Thymus (tissue), 11 donors: ENCODE measurements at regions not wholly inside any gene's neighbourhood (a gene's known extent, or its start where the extent isn't known, plus 50 kb on each side); places are given as distances from the start of the nearest gene placed in this dataset.

Experiments used
- DNase-seq, 9 donors: peaks; one replicate each; pipeline ENCODE4 v3.0.0-alpha.2; 2013; ENCODE audit warnings: low spot score in 9 of 9, low read depth in 6 of 9, missing footprints in 1 of 9
- H3K27ac ChIP-seq, 2 donors: one replicate each; pipeline ENCODE4 v1.5.1; 2013; ENCODE audit warnings: control low read depth in 1 of 2, low read depth in 1 of 2, low read length in 1 of 2, mild to moderate bottlenecking in 1 of 2, moderate library complexity in 1 of 2
- H3K27me3 ChIP-seq, 2 donors: one replicate each; pipeline ENCODE4 v1.5.1; 2013; ENCODE audit warnings: low read length in 1 of 2; ENCODE audit not compliant: control insufficient read depth in 2 of 2, insufficient read depth in 1 of 2
- H3K36me3 ChIP-seq, 2 donors: one replicate each; pipeline ENCODE4 v1.5.1; 2013; ENCODE audit warnings: low read length in 1 of 2, mild to moderate bottlenecking in 1 of 2, moderate library complexity in 1 of 2; ENCODE audit not compliant: control insufficient read depth in 2 of 2, insufficient read depth in 2 of 2
- H3K4me1 ChIP-seq, 2 donors: one replicate each; pipeline ENCODE4 v1.5.1; 2013; ENCODE audit warnings: low read length in 2 of 2; ENCODE audit not compliant: control insufficient read depth in 2 of 2, insufficient read depth in 2 of 2
- H3K4me3 ChIP-seq, 2 donors: one replicate each; pipeline ENCODE4 v1.5.1; 2013; ENCODE audit warnings: low read length in 2 of 2, control low read depth in 1 of 2, mild to moderate bottlenecking in 1 of 2
- H3K9me3 ChIP-seq, 2 donors: one replicate each; pipeline ENCODE4 v1.5.1; 2013; ENCODE audit warnings: low read length in 1 of 2, mild to moderate bottlenecking in 1 of 2; ENCODE audit not compliant: control insufficient read depth in 2 of 2, insufficient read depth in 1 of 2
- WGBS: extraction: QIAGEN DNeasy Blood & Tissue Kit; methylation state at CpG from one replicate; pipeline ENCODE4 v1.1.7; 2013; 5-methylcytosine and 5-hydroxymethylcytosine counted together
- donor health status: healthy.

DNA sequence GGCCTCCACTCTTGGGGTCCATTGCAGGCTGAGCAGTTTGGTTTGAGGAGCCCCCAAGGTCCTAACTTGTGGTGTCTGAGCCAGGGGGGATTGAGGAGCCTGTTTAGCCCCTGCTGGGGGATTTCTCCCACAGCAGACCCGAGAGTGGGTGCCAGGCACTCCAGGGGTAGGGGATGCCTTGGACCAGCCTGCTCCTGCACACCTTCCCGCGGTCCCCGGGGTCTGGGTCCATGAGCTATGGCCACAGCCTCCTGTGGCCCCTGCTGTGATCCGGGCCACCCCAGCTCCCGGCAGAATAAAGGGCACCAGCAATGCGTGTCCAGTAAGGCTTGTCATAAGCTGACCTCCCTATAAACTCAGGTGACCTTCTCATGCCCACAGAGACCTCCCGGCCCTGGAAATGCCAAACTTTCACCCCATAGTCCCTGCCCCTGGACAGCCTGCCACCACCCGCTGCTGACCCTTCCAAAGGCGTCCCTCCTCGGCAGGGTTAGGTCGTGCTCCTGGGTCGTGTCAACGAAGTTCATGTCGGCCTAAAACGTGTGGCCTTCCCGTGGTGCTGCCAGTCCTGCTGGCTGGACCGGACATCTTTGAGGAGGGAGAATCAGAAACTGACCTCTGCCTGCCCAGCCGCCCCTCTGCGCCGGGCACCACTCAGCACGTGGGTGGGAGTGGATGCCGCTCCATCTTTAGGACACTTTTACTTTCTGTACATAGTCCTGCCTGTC lies 137.6 kb downstream of the MRPL36 start:
- no peak for DNase-seq
- no peaks in the 10 kb centered on the region for H3K36me3 ChIP-seq
- H3K4me3 ChIP-seq: no peak overlapping the region
- no peaks in the 10 kb centered on the region for H3K4me1 ChIP-seq
- 92% methylated on average over 23 of the region's 23 CpGs for WGBS
- H3K27ac ChIP-seq: no peak overlapping the region
- H3K9me3 ChIP-seq: no peaks in the 10 kb centered on the region
- peaks cover 21 to 54% of the 10 kb centered on the region in 2 donors for H3K27me3 ChIP-seq

- 88% methylated on average over 13 of the region's 13 CpGs for WGBS
- Histone ChIP-seq H3K36me3 (no peaks in the 10 kb centered on the region), H3K27ac (no peak overlapping the region), H3K9me3 (no peaks in the 10 kb centered on the region), H3K27me3 (peaks cover 14 to 53% of the 10 kb centered on the region in 2 donors), H3K4me1 (no peaks in the 10 kb centered on the region), H3K4me3 (no peak overlapping the region)
- DNase-seq: no peak
These were observed 137.6 kb upstream of the LPCAT1 start for GRCh38 chr5:1661311-1661710.

DNA sequence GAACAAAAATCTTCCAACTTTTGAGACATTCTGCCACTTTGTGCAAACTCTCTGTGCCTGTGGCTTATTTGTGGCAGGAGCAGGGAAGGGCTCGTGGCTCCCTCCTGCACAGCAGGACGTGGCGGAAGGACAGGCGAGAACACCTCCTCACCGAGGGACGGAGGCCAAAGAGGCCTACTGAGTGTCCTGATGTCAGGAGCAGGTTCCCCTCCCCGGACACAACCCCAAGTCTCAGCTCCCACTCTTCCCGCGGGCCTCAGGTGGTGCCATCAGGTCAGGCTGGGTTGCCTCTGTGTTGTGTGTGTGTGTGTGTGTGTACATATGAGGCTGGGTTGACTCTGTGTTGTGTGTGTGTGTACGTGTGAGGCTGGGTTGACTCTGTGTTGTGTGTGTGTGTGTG lies 136.8 kb upstream of the LPCAT1 start:
- Histone ChIP-seq H3K27me3 (peaks cover 9 to 53% of the 10 kb centered on the region in 2 donors), H3K4me1 (no peaks in the 10 kb centered on the region), H3K27ac (no peak overlapping the region), H3K4me3 (no peak overlapping the region), H3K9me3 (no peaks in the 10 kb centered on the region), H3K36me3 (no peaks in the 10 kb centered on the region)
- no peak for DNase-seq
- 91% methylated on average over 10 of the region's 10 CpGs for WGBS

GRCh38 chr5:1660001-1660400 lies 136.2 kb upstream of the LPCAT1 start:
- no peak overlapping the region for H3K4me3 ChIP-seq
- DNase-seq: no peak
- WGBS: 66% methylated on average over 17 of the region's 17 CpGs
- H3K27me3 ChIP-seq: peaks cover 9 to 53% of the 10 kb centered on the region in 2 donors
- H3K4me1 ChIP-seq: no peaks in the 10 kb centered on the region
- no peaks in the 10 kb centered on the region for H3K36me3 ChIP-seq
- H3K27ac ChIP-seq: no peak overlapping the region
- no peaks in the 10 kb centered on the region for H3K9me3 ChIP-seq

DNA sequence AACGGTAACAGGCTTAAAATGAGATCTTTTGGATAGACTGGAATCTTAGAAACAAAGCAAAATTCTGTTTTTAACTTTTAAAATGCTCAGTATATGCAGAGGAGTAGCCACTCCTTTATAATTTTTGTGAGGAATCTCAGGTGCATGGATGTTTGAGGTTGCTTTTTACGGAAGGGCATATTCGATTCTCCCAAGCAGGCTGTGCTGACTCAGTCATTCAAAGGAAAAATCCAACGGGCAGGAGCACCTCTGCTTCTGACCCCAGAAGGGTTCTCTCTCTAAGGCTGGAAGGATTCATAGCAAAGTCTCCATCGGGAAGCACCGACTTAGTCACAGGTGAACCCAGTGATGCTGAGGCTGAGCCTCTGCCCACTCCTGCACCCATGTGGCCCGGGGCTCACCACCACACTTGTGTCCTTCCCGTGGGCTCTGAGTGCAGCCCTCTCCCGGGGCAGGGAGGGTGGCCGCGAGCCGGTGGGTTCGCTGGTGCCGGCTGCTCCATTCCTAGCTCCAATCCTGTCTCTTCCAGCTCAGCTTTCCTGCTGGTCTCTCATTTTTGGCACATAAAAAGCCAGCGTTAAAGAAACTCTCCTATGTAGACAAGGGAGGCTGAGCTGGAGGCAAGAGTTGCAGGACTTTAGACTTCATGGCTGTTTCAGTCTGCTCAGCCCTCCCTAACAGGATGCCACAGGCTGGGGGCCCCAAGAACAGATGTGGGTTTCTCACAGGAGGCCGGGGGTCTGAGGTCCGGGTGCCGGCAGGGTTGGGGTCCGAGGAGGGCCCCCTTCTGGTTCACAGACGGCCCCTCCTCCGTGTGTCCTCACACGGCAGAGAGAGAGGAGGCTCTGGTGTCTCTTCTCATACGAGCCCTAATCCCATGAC lies 135.6 kb upstream of the LPCAT1 start:
- WGBS: 68% methylated on average over 23 of the region's 23 CpGs
- Histone ChIP-seq H3K4me3 (no peak overlapping the region), H3K9me3 (no peaks in the 10 kb centered on the region), H3K4me1 (no peaks in the 10 kb centered on the region), H3K36me3 (no peaks in the 10 kb centered on the region), H3K27me3 (peaks cover 9 to 55% of the 10 kb centered on the region in 2 donors), H3K27ac (no peak overlapping the region)
- DNase-seq: no peak

- 86% methylated on average over 14 of the region's 14 CpGs for whole genome bisulfite sequencing
- no peak overlapping the region for H3K27ac ChIP-seq
- no peaks in the 10 kb centered on the region for H3K9me3 ChIP-seq
- DNase-seq: no peak
- H3K27me3 ChIP-seq: peaks cover 13 to 61% of the 10 kb centered on the region in 2 donors
- H3K4me3 ChIP-seq: no peak overlapping the region
- H3K4me1 ChIP-seq: no peaks in the 10 kb centered on the region
- H3K36me3 ChIP-seq: no peaks in the 10 kb centered on the region
These were observed 134.9 kb upstream of the LPCAT1 start for GRCh38 chr5:1658665-1659064.

DNA sequence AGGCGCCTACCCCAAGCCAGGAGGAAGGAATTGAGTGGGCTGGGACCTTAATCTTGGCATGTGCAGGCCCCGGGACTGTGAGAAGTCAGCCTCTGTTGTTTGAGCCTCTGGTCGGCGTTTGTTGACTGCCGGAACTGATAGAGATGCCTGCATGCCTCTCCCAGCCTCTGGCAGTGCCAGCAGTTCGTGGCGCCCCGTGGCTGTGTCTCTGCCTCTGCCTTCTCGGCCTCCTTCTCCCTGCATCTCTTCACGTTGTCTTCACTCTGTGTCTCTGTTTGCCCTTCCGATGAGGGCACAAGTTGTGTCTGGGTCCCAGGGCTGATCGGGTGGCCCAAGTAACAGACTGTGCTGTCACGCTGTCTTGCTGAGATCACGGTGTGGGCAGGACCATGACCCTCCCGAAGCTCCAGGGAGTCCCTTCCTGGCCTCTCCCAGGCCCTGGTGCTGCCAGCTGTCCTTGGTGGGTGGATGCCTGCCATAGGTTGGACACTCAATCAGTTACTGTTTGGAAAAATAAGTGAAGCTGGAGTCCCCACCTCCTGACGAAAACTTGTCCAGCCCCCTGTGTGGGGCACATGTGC lies 133.5 kb upstream of the LPCAT1 start:
- Histone ChIP-seq H3K27ac (no peak overlapping the region), H3K9me3 (no peaks in the 10 kb centered on the region), H3K4me1 (peaks cover 0 to 8% of the 10 kb centered on the region in 2 donors), H3K36me3 (no peaks in the 10 kb centered on the region), H3K4me3 (no peak overlapping the region), H3K27me3 (peaks cover 17 to 75% of the 10 kb centered on the region in 2 donors)
- WGBS: 89% methylated on average over 16 of the region's 16 CpGs
- DNase-seq: no peak

DNA sequence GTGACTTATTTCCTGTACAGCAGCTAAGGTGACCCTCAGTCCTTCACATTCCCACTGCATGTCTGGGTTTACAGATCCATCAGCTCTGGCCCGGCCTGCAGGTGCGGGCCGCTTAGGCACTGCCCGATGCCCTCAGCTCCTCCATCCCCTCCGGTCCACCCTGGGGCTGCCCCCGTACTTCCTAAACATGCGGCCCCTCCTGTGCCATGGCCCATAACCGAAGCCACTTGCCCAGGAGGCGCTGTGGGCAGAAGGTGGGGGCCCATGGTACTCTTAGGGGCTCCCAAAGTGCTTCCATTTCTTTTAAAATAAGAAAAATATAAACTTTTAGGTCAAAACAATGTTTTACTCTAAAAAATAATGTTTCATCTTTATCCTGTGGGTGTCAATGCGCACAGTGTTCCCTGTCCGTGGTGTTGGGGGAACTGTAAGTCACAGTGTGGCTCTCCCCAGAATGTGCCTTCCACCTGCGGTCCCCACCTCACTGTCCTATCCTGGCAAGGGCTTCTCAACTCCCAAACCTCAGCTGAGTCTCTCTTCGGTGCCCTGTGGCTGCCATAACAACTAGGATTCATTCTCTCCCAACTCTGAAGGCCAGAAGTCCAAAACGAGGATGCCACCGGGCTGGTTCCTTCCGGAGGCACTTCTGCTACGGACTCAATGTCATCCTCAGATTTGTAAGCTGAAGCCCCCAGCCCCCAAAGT lies 132.7 kb upstream of the LPCAT1 start:
- Histone ChIP-seq H3K4me3 (no peak overlapping the region), H3K36me3 (no peaks in the 10 kb centered on the region), H3K27me3 (peaks cover 17 to 80% of the 10 kb centered on the region in 2 donors), H3K9me3 (no peaks in the 10 kb centered on the region), H3K27ac (no peak overlapping the region), H3K4me1 (peaks cover 0 to 8% of the 10 kb centered on the region in 2 donors)
- no peak for DNase-seq
- WGBS: 96% methylated on average over 17 of the region's 17 CpGs
